NCI-H748 treated with DMSO at 0.1 percent for 48 hours (cell line): ENCODE measurements at regions not wholly inside any gene's neighbourhood (a gene's known extent, or its start where the extent isn't known, plus 50 kb on each side); places are given as distances from the start of the nearest gene placed in this dataset.

Experiments
- DNase-seq: peaks from one replicate; lab custom pipeline; 2025; lab: John Stamatoyannopoulos, UW

- DNase-seq, result no peak
Measured at GRCh38 chr11:92762121-92762540, 207.3 kb upstream of the MTNR1B start.

- no peak for DNase-seq
Measured at GRCh38 chr11:92763336-92763735, 206.1 kb upstream of the MTNR1B start.

GRCh38 chr11:92764128-92764527 lies 205.3 kb upstream of the MTNR1B start:
- DNase-seq, result no peak

- no peak for DNase-seq
Measured at GRCh38 chr11:92765082-92765840, 204.2 kb upstream of the MTNR1B start.

GRCh38 chr11:92765965-92766371 lies 203.5 kb upstream of the MTNR1B start:
- DNase-seq, result peak; percentile 24

GRCh38 chr11:92766698-92767097 lies 202.8 kb upstream of the MTNR1B start:
- no peak for DNase-seq

- no peak for DNase-seq
Measured at GRCh38 chr11:92767416-92767815, 202.0 kb upstream of the MTNR1B start.

- no peak for DNase-seq
Measured at GRCh38 chr11:92768121-92768840, 201.2 kb upstream of the MTNR1B start.

GRCh38 chr11:92769112-92769511 lies 200.3 kb upstream of the MTNR1B start:
- DNase-seq, result no peak

- DNase-seq, result no peak
Measured at GRCh38 chr11:92770419-92770818, 199.0 kb upstream of the MTNR1B start.

GRCh38 chr11:92770981-92771380 lies 198.5 kb upstream of the MTNR1B start:
- no peak for DNase-seq

GRCh38 chr11:92771701-92772100 lies 197.8 kb upstream of the MTNR1B start:
- no peak for DNase-seq

GRCh38 chr11:92775003-92775676 lies 194.3 kb upstream of the MTNR1B start:
- no peak for DNase-seq

GRCh38 chr11:92776676-92777075 lies 192.8 kb upstream of the MTNR1B start:
- DNase-seq, result no peak

- no peak for DNase-seq
Measured at GRCh38 chr11:92779746-92780145, 189.7 kb upstream of the MTNR1B start.

GRCh38 chr11:92781151-92781550 lies 188.3 kb upstream of the MTNR1B start:
- no peak for DNase-seq

- DNase-seq, result no peak
Measured at GRCh38 chr11:92782806-92783205, 186.6 kb upstream of the MTNR1B start.

- DNase-seq, result no peak
Measured at GRCh38 chr11:92784331-92784730, 185.1 kb upstream of the MTNR1B start.

- no peak for DNase-seq
Measured at GRCh38 chr11:92787638-92788037, 181.8 kb upstream of the MTNR1B start.

GRCh38 chr11:92789761-92790160 lies 179.7 kb upstream of the MTNR1B start:
- no peak for DNase-seq

- no peak for DNase-seq
Measured at GRCh38 chr11:92790366-92790765, 179.1 kb upstream of the MTNR1B start.

GRCh38 chr11:92790926-92791616 lies 178.4 kb upstream of the MTNR1B start:
- DNase-seq, result no peak
